ENCODE measurements at regions not wholly inside any gene's neighbourhood (a gene's known extent, or its start where the extent isn't known, plus 50 kb on each side); places are given as distances from the start of the nearest gene placed in this dataset.

- TF ChIP-seq EZH2phosphoT487 (IDR thresholded peaks at IDR 0.05; ENCODE audit: borderline replicate concordance, low read depth, low read length) (no peak), CTCF (conservative IDR thresholded peaks at IDR 0.05; ENCODE audit: low read length) (no peak)
These were observed 261.2 kb upstream of the CLINT1 start for GRCh38 chr5:158119961-158120723.
